Central memory CD8-positive, alpha-beta T cell (primary cell): ENCODE measurements at regions not wholly inside any gene's neighbourhood (a gene's known extent, or its start where the extent isn't known, plus 50 kb on each side); places are given as distances from the start of the nearest gene placed in this dataset.

Experiments
- ATAC-seq: fragments of 150-1000 bp; cut with Tn5 transposase; replicated peaks from 2 replicates; pipeline ENCODE4 v1.10.0; 2022; ENCODE audit warnings: mild to moderate bottlenecking, moderate FRiP score, moderate number of reproducible peaks; ENCODE audit not compliant: poor library complexity, severe bottlenecking; ENCODE audit errors: extremely low read depth
- DNase-seq, 2 donors: peaks; one replicate each; pipeline ENCODE4 v3.0.0; 2021; ENCODE audit warnings: low spot score in 2 of 2
- H3K27ac Mint-ChIP-seq: one replicate; pipeline ENCODE4 v1.8.0; 2022; ENCODE audit warnings: low read depth, mild to moderate bottlenecking, moderate library complexity, mixed read lengths
- H3K27me3 Mint-ChIP-seq: one replicate; pipeline ENCODE4 v1.8.0; 2022; ENCODE audit warnings: mixed read lengths
- H3K36me3 Mint-ChIP-seq: one replicate; pipeline ENCODE4 v1.8.0; 2022; ENCODE audit warnings: mild to moderate bottlenecking, moderate library complexity, mixed read lengths; ENCODE audit not compliant: insufficient read depth
- H3K4me1 Mint-ChIP-seq: one replicate; pipeline ENCODE4 v1.8.0; 2022; ENCODE audit warnings: mixed read lengths
- H3K4me3 Mint-ChIP-seq: one replicate; pipeline ENCODE4 v1.8.0; 2022; ENCODE audit warnings: mild to moderate bottlenecking, moderate library complexity, mixed read lengths
- H3K9me3 Mint-ChIP-seq: one replicate; pipeline ENCODE4 v1.8.0; 2022; ENCODE audit warnings: mixed read lengths

GRCh38 chr22:47249370-47249928 is 487.0 kb downstream of the TBC1D22A start:
- Mint-ChIP-seq H3K27me3 (peaks cover 76% of the 10 kb centered on the region), H3K4me3 (no peak overlapping the region), H3K4me1 (no peaks in the 10 kb centered on the region), H3K27ac (no peak overlapping the region), H3K9me3 (no peaks in the 10 kb centered on the region), H3K36me3 (peaks cover 2% of the 10 kb centered on the region)
- ATAC-seq (no peak), DNase-seq (no peak)

GRCh38 chr22:47248925-47249324 is 486.5 kb downstream of the TBC1D22A start:
- Mint-ChIP-seq H3K36me3 (peaks cover 2% of the 10 kb centered on the region), H3K27ac (no peak overlapping the region), H3K4me1 (no peaks in the 10 kb centered on the region), H3K27me3 (peaks cover 82% of the 10 kb centered on the region), H3K4me3 (no peak overlapping the region), H3K9me3 (no peaks in the 10 kb centered on the region)
- DNase-seq (no peak), ATAC-seq (no peak)

GRCh38 chr22:47247579-47248240 is 485.3 kb downstream of the TBC1D22A start:
- Mint-ChIP-seq H3K27ac (no peak overlapping the region), H3K36me3 (peaks cover 2% of the 10 kb centered on the region), H3K27me3 (peaks cover 94% of the 10 kb centered on the region), H3K4me3 (no peak overlapping the region), H3K4me1 (no peaks in the 10 kb centered on the region), H3K9me3 (no peaks in the 10 kb centered on the region)
- ATAC-seq (no peak), DNase-seq (no peak)

GRCh38 chr22:47245786-47246185 is 483.3 kb downstream of the TBC1D22A start:
- Mint-ChIP-seq H3K36me3 (peaks cover 2% of the 10 kb centered on the region), H3K9me3 (no peaks in the 10 kb centered on the region)
- no peak for ATAC-seq

GRCh38 chr22:47245286-47245685 is 482.8 kb downstream of the TBC1D22A start:
- Mint-ChIP-seq H3K4me1 (no peaks in the 10 kb centered on the region), H3K36me3 (peaks cover 2% of the 10 kb centered on the region), H3K27ac (no peak overlapping the region), H3K9me3 (no peaks in the 10 kb centered on the region), H3K27me3 (peaks cover 88% of the 10 kb centered on the region), H3K4me3 (no peak overlapping the region)
- ATAC-seq (no peak), DNase-seq (no peak)

More at GRCh38 chr22:47245786-47246185, 483.3 kb downstream of the TBC1D22A start:
- H3K4me3 Mint-ChIP-seq, result no peak overlapping the region
- H3K27ac Mint-ChIP-seq, result no peak overlapping the region
- no peaks in the 10 kb centered on the region for H3K4me1 Mint-ChIP-seq
- peaks cover 93% of the 10 kb centered on the region for H3K27me3 Mint-ChIP-seq
- no peak for DNase-seq

GRCh38 chr22:47240116-47240515 is 477.7 kb downstream of the TBC1D22A start:
- peaks cover 2% of the 10 kb centered on the region for H3K36me3 Mint-ChIP-seq
- no peak overlapping the region for H3K4me3 Mint-ChIP-seq
- ATAC-seq (no peak), DNase-seq (no peak)
- H3K27me3 Mint-ChIP-seq, result peaks cover 48% of the 10 kb centered on the region
- no peaks in the 10 kb centered on the region for H3K4me1 Mint-ChIP-seq
- H3K9me3 Mint-ChIP-seq, result no peaks in the 10 kb centered on the region
- no peak overlapping the region for H3K27ac Mint-ChIP-seq

GRCh38 chr22:47239474-47239860 is 477.0 kb downstream of the TBC1D22A start:
- Mint-ChIP-seq H3K27me3 (peaks cover 41% of the 10 kb centered on the region), H3K4me3 (no peak overlapping the region), H3K27ac (no peak overlapping the region), H3K9me3 (no peaks in the 10 kb centered on the region), H3K36me3 (peaks cover 2% of the 10 kb centered on the region), H3K4me1 (no peaks in the 10 kb centered on the region)
- ATAC-seq (no peak), DNase-seq (no peak)

- no peak overlapping the region for H3K4me3 Mint-ChIP-seq
- no peak for DNase-seq
- H3K36me3 Mint-ChIP-seq, result peaks cover 2% of the 10 kb centered on the region
- H3K27me3 Mint-ChIP-seq, result peaks cover 35% of the 10 kb centered on the region
- no peaks in the 10 kb centered on the region for H3K4me1 Mint-ChIP-seq
- no peak for ATAC-seq
- no peaks in the 10 kb centered on the region for H3K9me3 Mint-ChIP-seq
- H3K27ac Mint-ChIP-seq, result no peak overlapping the region
Observed at GRCh38 chr22:47238690-47239473, 476.4 kb downstream of the TBC1D22A start.

- no peaks in the 10 kb centered on the region for H3K4me1 Mint-ChIP-seq
- no peak for DNase-seq
- H3K9me3 Mint-ChIP-seq, result no peaks in the 10 kb centered on the region
- no peak for ATAC-seq
- H3K27me3 Mint-ChIP-seq, result peaks cover 26% of the 10 kb centered on the region
- no peak overlapping the region for H3K4me3 Mint-ChIP-seq
- no peak overlapping the region for H3K27ac Mint-ChIP-seq
- peaks cover 2% of the 10 kb centered on the region for H3K36me3 Mint-ChIP-seq
Observed at GRCh38 chr22:47237890-47238480, 475.5 kb downstream of the TBC1D22A start.

- no peak for DNase-seq
- no peaks in the 10 kb centered on the region for H3K4me1 Mint-ChIP-seq
- H3K27ac Mint-ChIP-seq, result no peak overlapping the region
- H3K36me3 Mint-ChIP-seq, result peaks cover 2% of the 10 kb centered on the region
- H3K9me3 Mint-ChIP-seq, result no peaks in the 10 kb centered on the region
- no peak overlapping the region for H3K4me3 Mint-ChIP-seq
- ATAC-seq, result no peak
- peaks cover 14% of the 10 kb centered on the region for H3K27me3 Mint-ChIP-seq
Observed at GRCh38 chr22:47236718-47237117, 474.3 kb downstream of the TBC1D22A start.

GRCh38 chr22:47236161-47236560 is 473.7 kb downstream of the TBC1D22A start:
- H3K27ac Mint-ChIP-seq, result no peak overlapping the region
- no peak overlapping the region for H3K4me3 Mint-ChIP-seq
- DNase-seq (no peak), ATAC-seq (no peak)
- H3K9me3 Mint-ChIP-seq, result no peaks in the 10 kb centered on the region
- no peaks in the 10 kb centered on the region for H3K4me1 Mint-ChIP-seq
- H3K27me3 Mint-ChIP-seq, result peaks cover 11% of the 10 kb centered on the region
- peaks cover 2% of the 10 kb centered on the region for H3K36me3 Mint-ChIP-seq

- DNase-seq, result no peak
- H3K27ac Mint-ChIP-seq, result no peak overlapping the region
- no peak for ATAC-seq
- no peak overlapping the region for H3K4me3 Mint-ChIP-seq
- H3K36me3 Mint-ChIP-seq, result peaks cover 2% of the 10 kb centered on the region
- no peaks in the 10 kb centered on the region for H3K9me3 Mint-ChIP-seq
- no peaks in the 10 kb centered on the region for H3K4me1 Mint-ChIP-seq
- peaks cover 6% of the 10 kb centered on the region for H3K27me3 Mint-ChIP-seq
Observed at GRCh38 chr22:47233316-47234243, 471.1 kb downstream of the TBC1D22A start.
